ENCODE measurements at regions not wholly inside any gene's neighbourhood (a gene's known extent, or its start where the extent isn't known, plus 50 kb on each side); places are given as distances from the start of the nearest gene placed in this dataset.
A peak's percentile ranks its signal among the peaks of the same experiment; 100 is the strongest.

- Mint-ChIP-seq H3K27me3 (ENCODE audit: unreplicated experiment) (no peaks in the 10 kb centered on the region), H3K9me3 (ENCODE audit: unreplicated experiment) (no peaks in the 10 kb centered on the region), H3K4me1 (ENCODE audit: unreplicated experiment) (peaks cover 18% of the 10 kb centered on the region), H3K27ac (ENCODE audit: unreplicated experiment) (no peak overlapping the region), H3K4me3 (ENCODE audit: unreplicated experiment) (no peak overlapping the region), H3K36me3 (ENCODE audit: low read depth, unreplicated experiment) (no peaks in the 10 kb centered on the region)
- TF ChIP-seq CTCF (IDR thresholded peaks at IDR 0.05; ENCODE audit: unreplicated experiment): no peak
- DNase-seq (ENCODE audit: low spot score): no peak
Measured at GRCh38 chr5:54746777-54747398, 229.3 kb downstream of the SNX18 start.

- no peak overlapping the region for H3K27ac Mint-ChIP-seq (ENCODE audit: unreplicated experiment)
- no peaks in the 10 kb centered on the region for H3K9me3 Mint-ChIP-seq (ENCODE audit: unreplicated experiment)
- TF ChIP-seq CTCF (IDR thresholded peaks at IDR 0.05; ENCODE audit: unreplicated experiment): no peak
- H3K4me1 Mint-ChIP-seq (ENCODE audit: unreplicated experiment): peaks cover 18% of the 10 kb centered on the region
- no peak overlapping the region for H3K4me3 Mint-ChIP-seq (ENCODE audit: unreplicated experiment)
- H3K36me3 Mint-ChIP-seq (ENCODE audit: low read depth, unreplicated experiment): no peaks in the 10 kb centered on the region
- no peaks in the 10 kb centered on the region for H3K27me3 Mint-ChIP-seq (ENCODE audit: unreplicated experiment)
- DNase-seq (ENCODE audit: low spot score): no peak
Measured at GRCh38 chr5:54746346-54746745, 228.8 kb downstream of the SNX18 start.

- DNase-seq (ENCODE audit: low spot score): no peak
- Mint-ChIP-seq H3K9me3 (ENCODE audit: unreplicated experiment) (no peaks in the 10 kb centered on the region), H3K27ac (ENCODE audit: unreplicated experiment) (no peak overlapping the region), H3K4me1 (ENCODE audit: unreplicated experiment) (peaks cover 20% of the 10 kb centered on the region), H3K27me3 (ENCODE audit: unreplicated experiment) (peaks cover 3% of the 10 kb centered on the region), H3K4me3 (ENCODE audit: unreplicated experiment) (no peak overlapping the region), H3K36me3 (ENCODE audit: low read depth, unreplicated experiment) (no peaks in the 10 kb centered on the region)
- no peak for TF ChIP-seq CTCF (IDR thresholded peaks at IDR 0.05; ENCODE audit: unreplicated experiment)
Measured at GRCh38 chr5:54745599-54745998, 228.0 kb downstream of the SNX18 start.

- Mint-ChIP-seq H3K27ac (ENCODE audit: unreplicated experiment) (peak overlapping the region; percentile 48), H3K36me3 (ENCODE audit: low read depth, unreplicated experiment) (no peaks in the 10 kb centered on the region), H3K9me3 (ENCODE audit: unreplicated experiment) (no peaks in the 10 kb centered on the region), H3K27me3 (ENCODE audit: unreplicated experiment) (peaks cover 3% of the 10 kb centered on the region), H3K4me3 (ENCODE audit: unreplicated experiment) (no peak overlapping the region), H3K4me1 (ENCODE audit: unreplicated experiment) (peaks cover 20% of the 10 kb centered on the region)
- no peak for TF ChIP-seq CTCF (IDR thresholded peaks at IDR 0.05; ENCODE audit: unreplicated experiment)
- DNase-seq (ENCODE audit: low spot score): no peak
Measured at GRCh38 chr5:54743997-54744788, 226.6 kb downstream of the SNX18 start.

GRCh38 chr5:54743581-54743980, 226.0 kb downstream of the SNX18 start:
- Mint-ChIP-seq H3K27ac (ENCODE audit: unreplicated experiment) (no peak overlapping the region), H3K27me3 (ENCODE audit: unreplicated experiment) (peaks cover 3% of the 10 kb centered on the region), H3K4me3 (ENCODE audit: unreplicated experiment) (no peak overlapping the region), H3K9me3 (ENCODE audit: unreplicated experiment) (no peaks in the 10 kb centered on the region), H3K36me3 (ENCODE audit: low read depth, unreplicated experiment) (no peaks in the 10 kb centered on the region), H3K4me1 (ENCODE audit: unreplicated experiment) (peaks cover 22% of the 10 kb centered on the region)
- TF ChIP-seq CTCF (IDR thresholded peaks at IDR 0.05; ENCODE audit: unreplicated experiment): no peak
- no peak for DNase-seq (ENCODE audit: low spot score)

All from endothelial cell (in vitro differentiated cells).